ENCODE measurements at regions not wholly inside any gene's neighbourhood (a gene's known extent, or its start where the extent isn't known, plus 50 kb on each side); places are given as distances from the start of the nearest gene placed in this dataset.

DNA sequence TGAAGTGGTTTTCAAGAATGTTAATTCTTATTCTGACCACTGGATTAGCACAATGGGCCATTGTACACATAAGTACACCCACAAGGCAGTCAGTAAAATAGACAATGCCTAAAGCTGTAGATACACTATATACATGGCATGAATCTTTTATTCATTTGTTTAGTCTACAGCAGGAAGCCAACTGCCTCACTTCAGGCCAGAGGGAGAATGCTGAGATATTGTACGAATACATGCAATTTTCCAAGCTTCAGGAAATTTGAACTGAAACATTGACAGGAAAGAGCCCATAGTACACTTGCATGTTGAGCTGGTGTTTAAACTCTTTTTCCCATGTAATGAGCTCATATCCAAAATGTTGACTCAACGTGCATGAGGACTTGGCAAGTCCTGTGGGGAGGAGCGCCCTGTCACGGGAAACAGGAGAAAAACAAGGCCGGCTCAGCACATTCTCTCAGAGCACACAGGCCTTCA is 111.6 kb upstream of the CYP1B1 start:
- ATAC-seq, result no peak

DNA sequence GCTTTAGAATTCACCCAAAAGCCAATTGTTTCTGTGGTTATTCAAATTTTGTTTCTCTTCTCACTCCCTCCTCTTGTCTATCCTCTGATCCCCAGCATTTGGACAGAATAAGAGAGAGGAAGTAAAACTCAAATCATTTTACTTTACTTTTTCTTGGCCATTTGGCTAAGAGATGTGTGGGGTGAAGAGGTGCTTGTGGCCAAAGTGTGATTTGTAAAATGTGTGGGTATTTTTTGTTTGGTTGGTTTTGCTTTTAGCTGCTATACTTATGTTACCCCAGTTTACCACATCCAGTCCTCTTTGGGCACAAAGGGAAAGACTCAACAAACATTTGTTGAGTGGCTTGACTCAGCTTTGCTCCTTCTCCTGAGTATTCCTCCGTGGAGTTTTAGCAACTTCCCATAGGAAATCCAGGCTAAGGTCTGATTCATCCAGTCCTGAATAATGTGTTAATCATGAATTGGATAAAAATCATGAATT is 109.1 kb upstream of the CYP1B1 start:
- ChIA-PET POLR2A (no interaction called here), CTCF (no interaction called here)
- no peaks in the 10 kb centered on the region for H3K36me3 Mint-ChIP-seq
- ATAC-seq, result no peak
- no peaks in the 10 kb centered on the region; the same call in 1 of the 2 replicates for H3K27me3 Mint-ChIP-seq (ENCODE audit: low read depth)
- no peak overlapping the region for H3K4me3 Mint-ChIP-seq
- H3K27ac Mint-ChIP-seq, result no peak overlapping the region
- H3K4me1 Mint-ChIP-seq, result peaks cover 3% of the 10 kb centered on the region
- DNase-seq (ENCODE audit: low spot score), result no peak
- H3K9me3 Mint-ChIP-seq, result peaks cover 13% of the 10 kb centered on the region
- TF ChIP-seq ZNF121 (CRISPR knock-in tag; IDR thresholded peaks at IDR 0.05) (no peak), ZNF671 (CRISPR knock-in tag; IDR thresholded peaks at IDR 0.05) (no peak), ZNF219 (CRISPR knock-in tag; IDR thresholded peaks at IDR 0.05; ENCODE audit: borderline replicate concordance) (no peak), TP53 (CRISPR knock-in tag; IDR thresholded peaks at IDR 0.05) (no peak), TCF7 (CRISPR knock-in tag; IDR thresholded peaks at IDR 0.05; ENCODE audit: low read depth) (no peak), IRF2 (CRISPR knock-in tag; IDR thresholded peaks at IDR 0.05; ENCODE audit: borderline replicate concordance, low read depth) (no peak), GTF2I (CRISPR knock-in tag; conservative IDR thresholded peaks at IDR 0.05) (no peak)
- TF ChIP-seq, protein P1, sequence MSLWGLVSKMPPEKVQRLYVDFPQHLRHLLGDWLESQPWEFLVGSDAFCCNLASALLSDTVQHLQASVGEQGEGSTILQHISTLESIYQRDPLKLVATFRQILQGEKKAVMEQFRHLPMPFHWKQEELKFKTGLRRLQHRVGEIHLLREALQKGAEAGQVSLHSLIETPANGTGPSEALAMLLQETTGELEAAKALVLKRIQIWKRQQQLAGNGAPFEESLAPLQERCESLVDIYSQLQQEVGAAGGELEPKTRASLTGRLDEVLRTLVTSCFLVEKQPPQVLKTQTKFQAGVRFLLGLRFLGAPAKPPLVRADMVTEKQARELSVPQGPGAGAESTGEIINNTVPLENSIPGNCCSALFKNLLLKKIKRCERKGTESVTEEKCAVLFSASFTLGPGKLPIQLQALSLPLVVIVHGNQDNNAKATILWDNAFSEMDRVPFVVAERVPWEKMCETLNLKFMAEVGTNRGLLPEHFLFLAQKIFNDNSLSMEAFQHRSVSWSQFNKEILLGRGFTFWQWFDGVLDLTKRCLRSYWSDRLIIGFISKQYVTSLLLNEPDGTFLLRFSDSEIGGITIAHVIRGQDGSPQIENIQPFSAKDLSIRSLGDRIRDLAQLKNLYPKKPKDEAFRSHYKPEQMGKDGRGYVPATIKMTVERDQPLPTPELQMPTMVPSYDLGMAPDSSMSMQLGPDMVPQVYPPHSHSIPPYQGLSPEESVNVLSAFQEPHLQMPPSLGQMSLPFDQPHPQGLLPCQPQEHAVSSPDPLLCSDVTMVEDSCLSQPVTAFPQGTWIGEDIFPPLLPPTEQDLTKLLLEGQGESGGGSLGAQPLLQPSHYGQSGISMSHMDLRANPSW (CRISPR knock-in tag; conservative IDR thresholded peaks at IDR 0.05; ENCODE audit: low read depth), result no peak
- TF ChIP-seq, protein P2, sequence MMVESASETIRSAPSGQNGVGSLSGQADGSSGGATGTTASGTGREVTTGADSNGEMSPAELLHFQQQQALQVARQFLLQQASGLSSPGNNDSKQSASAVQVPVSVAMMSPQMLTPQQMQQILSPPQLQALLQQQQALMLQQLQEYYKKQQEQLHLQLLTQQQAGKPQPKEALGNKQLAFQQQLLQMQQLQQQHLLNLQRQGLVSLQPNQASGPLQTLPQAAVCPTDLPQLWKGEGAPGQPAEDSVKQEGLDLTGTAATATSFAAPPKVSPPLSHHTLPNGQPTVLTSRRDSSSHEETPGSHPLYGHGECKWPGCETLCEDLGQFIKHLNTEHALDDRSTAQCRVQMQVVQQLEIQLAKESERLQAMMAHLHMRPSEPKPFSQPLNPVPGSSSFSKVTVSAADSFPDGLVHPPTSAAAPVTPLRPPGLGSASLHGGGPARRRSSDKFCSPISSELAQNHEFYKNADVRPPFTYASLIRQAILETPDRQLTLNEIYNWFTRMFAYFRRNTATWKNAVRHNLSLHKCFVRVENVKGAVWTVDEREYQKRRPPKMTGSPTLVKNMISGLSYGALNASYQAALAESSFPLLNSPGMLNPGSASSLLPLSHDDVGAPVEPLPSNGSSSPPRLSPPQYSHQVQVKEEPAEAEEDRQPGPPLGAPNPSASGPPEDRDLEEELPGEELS (CRISPR knock-in tag; IDR thresholded peaks at IDR 0.05), result no peak

More for the DNA sequence above, 111.6 kb upstream of the CYP1B1 start:
- POLR2A ChIA-PET, result no interaction called here
- H3K27ac Mint-ChIP-seq, result no peak overlapping the region
- no peak overlapping the region for H3K4me3 Mint-ChIP-seq
- no peaks in the 10 kb centered on the region for H3K36me3 Mint-ChIP-seq
- CTCF ChIA-PET, result no interaction called here
- DNase-seq (ENCODE audit: low spot score), result no peak
- TF ChIP-seq, protein P3, sequence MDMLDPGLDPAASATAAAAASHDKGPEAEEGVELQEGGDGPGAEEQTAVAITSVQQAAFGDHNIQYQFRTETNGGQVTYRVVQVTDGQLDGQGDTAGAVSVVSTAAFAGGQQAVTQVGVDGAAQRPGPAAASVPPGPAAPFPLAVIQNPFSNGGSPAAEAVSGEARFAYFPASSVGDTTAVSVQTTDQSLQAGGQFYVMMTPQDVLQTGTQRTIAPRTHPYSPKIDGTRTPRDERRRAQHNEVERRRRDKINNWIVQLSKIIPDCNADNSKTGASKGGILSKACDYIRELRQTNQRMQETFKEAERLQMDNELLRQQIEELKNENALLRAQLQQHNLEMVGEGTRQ (CRISPR knock-in tag; IDR thresholded peaks at IDR 0.05), result no peak
- TF ChIP-seq TP53 (CRISPR knock-in tag; IDR thresholded peaks at IDR 0.05) (no peak), KAT7 (CRISPR knock-in tag; IDR thresholded peaks at IDR 0.05; ENCODE audit: borderline replicate concordance) (no peak), FOXP1 (CRISPR knock-in tag; IDR thresholded peaks at IDR 0.05; ENCODE audit: borderline replicate concordance) (no peak), ATF1 (CRISPR knock-in tag; IDR thresholded peaks at IDR 0.05) (no peak), JAZF1 (CRISPR knock-in tag; IDR thresholded peaks at IDR 0.05) (no peak), EMX1 (CRISPR knock-in tag; IDR thresholded peaks at IDR 0.05) (no peak), ZNF671 (CRISPR knock-in tag; IDR thresholded peaks at IDR 0.05) (no peak), TEAD4 (CRISPR knock-in tag; IDR thresholded peaks at IDR 0.05) (no peak), ZNF263 (CRISPR knock-in tag; IDR thresholded peaks at IDR 0.05; ENCODE audit: low read depth) (no peak), GRHL2 (CRISPR knock-in tag; IDR thresholded peaks at IDR 0.05; ENCODE audit: insufficient replicate concordance, severe bottlenecking) (no peak), TEAD1 (CRISPR knock-in tag; IDR thresholded peaks at IDR 0.05) (no peak), NR1H2 (CRISPR knock-in tag; IDR thresholded peaks at IDR 0.05) (no peak), SMAD4 (CRISPR knock-in tag; IDR thresholded peaks at IDR 0.05) (no peak), ZNF121 (CRISPR knock-in tag; IDR thresholded peaks at IDR 0.05) (no peak)
- TF ChIP-seq, protein P4, sequence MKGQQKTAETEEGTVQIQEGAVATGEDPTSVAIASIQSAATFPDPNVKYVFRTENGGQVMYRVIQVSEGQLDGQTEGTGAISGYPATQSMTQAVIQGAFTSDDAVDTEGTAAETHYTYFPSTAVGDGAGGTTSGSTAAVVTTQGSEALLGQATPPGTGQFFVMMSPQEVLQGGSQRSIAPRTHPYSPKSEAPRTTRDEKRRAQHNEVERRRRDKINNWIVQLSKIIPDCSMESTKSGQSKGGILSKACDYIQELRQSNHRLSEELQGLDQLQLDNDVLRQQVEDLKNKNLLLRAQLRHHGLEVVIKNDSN (CRISPR knock-in tag; IDR thresholded peaks at IDR 0.05), result no peak
- TF ChIP-seq, protein P1 (CRISPR knock-in tag; conservative IDR thresholded peaks at IDR 0.05; ENCODE audit: low read depth), result no peak
- TF ChIP-seq, protein P5, sequence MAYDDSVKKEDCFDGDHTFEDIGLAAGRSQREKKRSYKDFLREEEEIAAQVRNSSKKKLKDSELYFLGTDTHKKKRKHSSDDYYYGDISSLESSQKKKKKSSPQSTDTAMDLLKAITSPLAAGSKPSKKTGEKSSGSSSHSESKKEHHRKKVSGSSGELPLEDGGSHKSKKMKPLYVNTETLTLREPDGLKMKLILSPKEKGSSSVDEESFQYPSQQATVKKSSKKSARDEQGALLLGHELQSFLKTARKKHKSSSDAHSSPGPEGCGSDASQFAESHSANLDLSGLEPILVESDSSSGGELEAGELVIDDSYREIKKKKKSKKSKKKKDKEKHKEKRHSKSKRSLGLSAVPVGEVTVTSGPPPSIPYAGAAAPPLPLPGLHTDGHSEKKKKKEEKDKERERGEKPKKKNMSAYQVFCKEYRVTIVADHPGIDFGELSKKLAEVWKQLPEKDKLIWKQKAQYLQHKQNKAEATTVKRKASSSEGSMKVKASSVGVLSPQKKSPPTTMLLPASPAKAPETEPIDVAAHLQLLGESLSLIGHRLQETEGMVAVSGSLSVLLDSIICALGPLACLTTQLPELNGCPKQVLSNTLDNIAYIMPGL (CRISPR knock-in tag; IDR thresholded peaks at IDR 0.05), result no peak
- TF ChIP-seq, protein P6, sequence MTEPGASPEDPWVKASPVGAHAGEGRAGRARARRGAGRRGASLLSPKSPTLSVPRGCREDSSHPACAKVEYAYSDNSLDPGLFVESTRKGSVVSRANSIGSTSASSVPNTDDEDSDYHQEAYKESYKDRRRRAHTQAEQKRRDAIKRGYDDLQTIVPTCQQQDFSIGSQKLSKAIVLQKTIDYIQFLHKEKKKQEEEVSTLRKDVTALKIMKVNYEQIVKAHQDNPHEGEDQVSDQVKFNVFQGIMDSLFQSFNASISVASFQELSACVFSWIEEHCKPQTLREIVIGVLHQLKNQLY (CRISPR knock-in tag; IDR thresholded peaks at IDR 0.05), result no peak
- TF ChIP-seq, protein P7, sequence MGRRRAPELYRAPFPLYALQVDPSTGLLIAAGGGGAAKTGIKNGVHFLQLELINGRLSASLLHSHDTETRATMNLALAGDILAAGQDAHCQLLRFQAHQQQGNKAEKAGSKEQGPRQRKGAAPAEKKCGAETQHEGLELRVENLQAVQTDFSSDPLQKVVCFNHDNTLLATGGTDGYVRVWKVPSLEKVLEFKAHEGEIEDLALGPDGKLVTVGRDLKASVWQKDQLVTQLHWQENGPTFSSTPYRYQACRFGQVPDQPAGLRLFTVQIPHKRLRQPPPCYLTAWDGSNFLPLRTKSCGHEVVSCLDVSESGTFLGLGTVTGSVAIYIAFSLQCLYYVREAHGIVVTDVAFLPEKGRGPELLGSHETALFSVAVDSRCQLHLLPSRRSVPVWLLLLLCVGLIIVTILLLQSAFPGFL (CRISPR knock-in tag; IDR thresholded peaks at IDR 0.05; ENCODE audit: borderline replicate concordance), result no peak
- H3K27me3 Mint-ChIP-seq (ENCODE audit: low read depth), result no peaks in the 10 kb centered on the region; the same call in 1 of the 2 replicates
- peaks cover 13% of the 10 kb centered on the region for H3K9me3 Mint-ChIP-seq
- H3K4me1 Mint-ChIP-seq, result peaks cover 2% of the 10 kb centered on the region; the same call in 1 of the 2 replicates
